Caco-2 (cell line): ENCODE measurements at regions not wholly inside any gene's neighbourhood (a gene's known extent, or its start where the extent isn't known, plus 50 kb on each side); places are given as distances from the start of the nearest gene placed in this dataset.

Experiments used
- BruUV-seq: library from RNA; stranded (reverse); fragments of 400-500 nt; replicated peaks from 2 replicates; lab custom pipeline; 2021; lab: Mats Ljungman, UMichigan
- CTCF ChIA-PET: fragments of 300-600 bp; sonication (Branson Sonifier 250); formaldehyde crosslinking; loops from one replicate; lab custom pipeline; 2022; ENCODE audit warnings: antibody characterized with exemption; lab: Charles Lee
- POLR2A ChIA-PET: fragments of 300-600 bp; sonication (Branson Sonifier 250); formaldehyde crosslinking; loops from one replicate; lab custom pipeline; 2022; ENCODE audit warnings: antibody characterized with exemption; lab: Charles Lee
- DNase-seq, 2 experiments: peaks; one replicate each; pipeline versions ENCODE4 v3.0.0 to v3.0.0-alpha.2; 2020 to 2022
- H3K27me3 ChIP-seq: replicated peaks from 2 replicates; pipeline ENCODE4 v1.6.0; 2011; ENCODE audit warnings: low read length; ENCODE audit not compliant: control insufficient read depth, insufficient read depth
- H3K36me3 ChIP-seq: 2 replicates; pipeline ENCODE4 v1.5.1; 2011; ENCODE audit warnings: low read length; ENCODE audit not compliant: control insufficient read depth, insufficient read depth
- H3K4me1 ChIP-seq: fragments of 250-450 bp; sonication (Bioruptor Pico); 2 replicates; pipeline ENCODE4 v1.5.1; 2020; ENCODE audit warnings: mild to moderate bottlenecking
- H3K4me3 ChIP-seq: 2 replicates; pipeline ENCODE4 v1.5.1; 2011; ENCODE audit warnings: low read depth, mild to moderate bottlenecking, control low read depth, low read length
- H3K9me3 ChIP-seq: fragments of 250-450 bp; sonication (Bioruptor Pico); 2 replicates; pipeline ENCODE4 v1.5.1; 2020; ENCODE audit warnings: mild to moderate bottlenecking, moderate library complexity
- H3K27ac Mint-ChIP-seq: one replicate; pipeline ENCODE4 v1.8.0; 2022; ENCODE audit warnings: mixed read lengths; ENCODE audit not compliant: unreplicated experiment
- H3K27me3 Mint-ChIP-seq: one replicate; pipeline ENCODE4 v1.8.0; 2022; ENCODE audit warnings: mixed read lengths; ENCODE audit not compliant: insufficient read depth, unreplicated experiment
- H3K36me3 Mint-ChIP-seq: one replicate; pipeline ENCODE4 v1.8.0; 2022; ENCODE audit warnings: mild to moderate bottlenecking, mixed read lengths; ENCODE audit not compliant: insufficient read depth, unreplicated experiment
- H3K4me1 Mint-ChIP-seq: one replicate; pipeline ENCODE4 v1.8.0; 2022; ENCODE audit warnings: low read depth, mixed read lengths; ENCODE audit not compliant: unreplicated experiment
- H3K4me3 Mint-ChIP-seq: one replicate; pipeline ENCODE4 v1.8.0; 2022; ENCODE audit warnings: mild to moderate bottlenecking, moderate library complexity, mixed read lengths; ENCODE audit not compliant: unreplicated experiment
- H3K9me3 Mint-ChIP-seq: one replicate; pipeline ENCODE4 v1.8.0; 2022; ENCODE audit warnings: mixed read lengths; ENCODE audit not compliant: unreplicated experiment
- CTCF ChIP-seq, 2 experiments: fragments of 200-600 bp in 1 of 2; IDR thresholded peaks; 1 replicate in 1 of 2; 2 replicates in 1 of 2; pipeline versions ENCODE4 v1.5.1 to v1.8.0; 2011 to 2022; ENCODE audit warnings: antibody characterized with exemption in 1 of 2, control low read depth in 1 of 2, inconsistent platforms in 1 of 2, low read depth in 1 of 2, low read length in 1 of 2, mild to moderate bottlenecking in 1 of 2, moderate library complexity in 1 of 2; ENCODE audit not compliant: insufficient read depth in 1 of 2, severe bottlenecking in 1 of 2, unreplicated experiment in 1 of 2
- intact Hi-C: fragments of 100-400 bp; cut with micrococcal nuclease; formaldehyde crosslinking; loops from one replicate; pipeline ENCODE4 v1.10.0; 2022; ENCODE audit not compliant: unreplicated experiment

- no peak for DNase-seq
- Histone ChIP-seq H3K9me3 (no peaks in the 10 kb centered on the region), H3K36me3 (no peaks in the 10 kb centered on the region), H3K4me1 (no peaks in the 10 kb centered on the region), H3K4me3 (no peak overlapping the region), H3K27me3 (no peaks in the 10 kb centered on the region)
- no peak overlapping the region for H3K27ac Mint-ChIP-seq
- intact Hi-C loops: no loop called here
- no peaks in the 10 kb centered on the region for H3K27me3 Mint-ChIP-seq
- POLR2A ChIA-PET: no interaction called here
- no peaks in the 10 kb centered on the region for H3K36me3 Mint-ChIP-seq
- H3K4me3 Mint-ChIP-seq: no peak overlapping the region
- CTCF ChIA-PET: no interaction called here
- H3K4me1 Mint-ChIP-seq: no peaks in the 10 kb centered on the region
- no TSS peak for BruUV-seq
- no peak for TF ChIP-seq CTCF (IDR thresholded peaks at IDR 0.05; ENCODE audit: insufficient read depth in 1 of 2, low read depth in 1 of 2, low read length in 1 of 2, severe bottlenecking in 1 of 2, unreplicated experiment in 1 of 2)
- no peaks in the 10 kb centered on the region for H3K9me3 Mint-ChIP-seq
Observed at GRCh38 chr18:61664419-61665084, 228.3 kb downstream of the RNF152 start.

- H3K4me1 Mint-ChIP-seq: no peaks in the 10 kb centered on the region
- ChIA-PET CTCF (no interaction called here), POLR2A (no interaction called here)
Observed at GRCh38 chr18:61662726-61663125, 230.1 kb downstream of the RNF152 start.

GRCh38 chr18:61658431-61658830, 234.4 kb downstream of the RNF152 start:
- Mint-ChIP-seq H3K4me3 (no peak overlapping the region), H3K27me3 (no peaks in the 10 kb centered on the region), H3K4me1 (no peaks in the 10 kb centered on the region), H3K9me3 (no peaks in the 10 kb centered on the region), H3K27ac (no peak overlapping the region), H3K36me3 (no peaks in the 10 kb centered on the region)
- no peak overlapping the region for H3K4me3 ChIP-seq
- ChIA-PET CTCF (no interaction called here), POLR2A (no interaction called here)
- H3K36me3 ChIP-seq: no peaks in the 10 kb centered on the region
- no peaks in the 10 kb centered on the region for H3K27me3 ChIP-seq
- 0 out of 2 replicates have a peak, but pooled peaks cover 3% of the 10 kb centered on the region for H3K4me1 ChIP-seq
- BruUV-seq: no TSS peak
- no peak for DNase-seq
- no peak for TF ChIP-seq CTCF (IDR thresholded peaks at IDR 0.05; ENCODE audit: insufficient read depth in 1 of 2, low read depth in 1 of 2, low read length in 1 of 2, severe bottlenecking in 1 of 2, unreplicated experiment in 1 of 2)
- no peaks in the 10 kb centered on the region for H3K9me3 ChIP-seq
- intact Hi-C loops: no loop called here

More at GRCh38 chr18:61662726-61663125, 230.1 kb downstream of the RNF152 start:
- no peaks in the 10 kb centered on the region for H3K4me1 ChIP-seq
- no peaks in the 10 kb centered on the region for H3K36me3 Mint-ChIP-seq
- no peak overlapping the region for H3K27ac Mint-ChIP-seq
- H3K27me3 Mint-ChIP-seq: no peaks in the 10 kb centered on the region
- H3K4me3 Mint-ChIP-seq: no peak overlapping the region
- BruUV-seq: no TSS peak
- no peaks in the 10 kb centered on the region for H3K36me3 ChIP-seq
- DNase-seq: no peak
- TF ChIP-seq CTCF (IDR thresholded peaks at IDR 0.05; ENCODE audit: insufficient read depth in 1 of 2, low read depth in 1 of 2, low read length in 1 of 2, severe bottlenecking in 1 of 2, unreplicated experiment in 1 of 2): no peak
- H3K4me3 ChIP-seq: no peak overlapping the region
- H3K9me3 ChIP-seq: no peaks in the 10 kb centered on the region
- no peaks in the 10 kb centered on the region for H3K9me3 Mint-ChIP-seq
- no peaks in the 10 kb centered on the region for H3K27me3 ChIP-seq
- intact Hi-C loops: no loop called here
